Keratinocyte (primary cell): ENCODE measurements at regions not wholly inside any gene's neighbourhood (a gene's known extent, or its start where the extent isn't known, plus 50 kb on each side); places are given as distances from the start of the nearest gene placed in this dataset.

Experiments used
- CTCF ChIP-seq, 3 experiments: IDR thresholded peaks in 1 of 3; conservative IDR thresholded peaks in 1 of 3; optimal IDR thresholded peaks in 1 of 3; 2 replicates in 2 of 3; 3 replicates in 1 of 3; pipeline versions ENCODE3 to v1.5.1; 2011; ENCODE audit warnings: low read length in 3 of 3, mild to moderate bottlenecking in 3 of 3, moderate library complexity in 2 of 3, control low read depth in 1 of 3, inconsistent platforms in 1 of 3; ENCODE audit not compliant: insufficient read depth in 2 of 3; ENCODE audit errors: extremely low read depth in 1 of 3
- EZH2 ChIP-seq: IDR thresholded peaks from one replicate; pipeline ENCODE4 v1.6.1; 2012; ENCODE audit warnings: inconsistent platforms, mild to moderate bottlenecking, low read length, moderate library complexity

GRCh38 chr1:78250201-78250600 is 204.4 kb downstream of the GIPC2 start:
- TF ChIP-seq EZH2: no peak
- TF ChIP-seq CTCF (optimal IDR thresholded peaks at IDR 0.05 in 1 of 3, IDR thresholded peaks at IDR 0.05 in 1 of 3, conservative IDR thresholded peaks at IDR 0.05 in 1 of 3; ENCODE audit: extremely low read depth in 1 of 3, insufficient read depth in 2 of 3, low read length in 3 of 3): no peak
